ENCODE measurements at regions not wholly inside any gene's neighbourhood (a gene's known extent, or its start where the extent isn't known, plus 50 kb on each side); places are given as distances from the start of the nearest gene placed in this dataset.

DNA sequence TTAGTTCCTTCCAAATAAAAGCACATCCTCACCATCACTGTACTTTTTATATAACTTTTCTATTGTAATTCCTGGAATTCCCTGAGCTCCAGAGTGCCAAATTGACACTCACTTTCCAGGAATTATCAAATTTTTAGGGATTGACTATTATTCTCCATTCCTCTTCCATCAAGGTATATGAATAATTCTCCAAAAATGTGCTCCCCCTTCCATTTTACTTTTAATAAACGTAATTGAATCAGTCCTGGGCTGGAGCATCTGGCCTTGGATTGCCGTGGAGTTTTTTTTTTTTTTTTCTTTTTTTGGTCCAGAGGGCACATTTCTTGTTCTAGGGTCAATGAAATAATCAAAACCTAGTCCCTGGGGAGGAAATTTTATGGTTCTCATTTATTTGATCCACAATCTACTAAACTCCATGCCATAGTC, 304.3 kb downstream of the CDCA7 start:
- TF ChIP-seq, protein P1, sequence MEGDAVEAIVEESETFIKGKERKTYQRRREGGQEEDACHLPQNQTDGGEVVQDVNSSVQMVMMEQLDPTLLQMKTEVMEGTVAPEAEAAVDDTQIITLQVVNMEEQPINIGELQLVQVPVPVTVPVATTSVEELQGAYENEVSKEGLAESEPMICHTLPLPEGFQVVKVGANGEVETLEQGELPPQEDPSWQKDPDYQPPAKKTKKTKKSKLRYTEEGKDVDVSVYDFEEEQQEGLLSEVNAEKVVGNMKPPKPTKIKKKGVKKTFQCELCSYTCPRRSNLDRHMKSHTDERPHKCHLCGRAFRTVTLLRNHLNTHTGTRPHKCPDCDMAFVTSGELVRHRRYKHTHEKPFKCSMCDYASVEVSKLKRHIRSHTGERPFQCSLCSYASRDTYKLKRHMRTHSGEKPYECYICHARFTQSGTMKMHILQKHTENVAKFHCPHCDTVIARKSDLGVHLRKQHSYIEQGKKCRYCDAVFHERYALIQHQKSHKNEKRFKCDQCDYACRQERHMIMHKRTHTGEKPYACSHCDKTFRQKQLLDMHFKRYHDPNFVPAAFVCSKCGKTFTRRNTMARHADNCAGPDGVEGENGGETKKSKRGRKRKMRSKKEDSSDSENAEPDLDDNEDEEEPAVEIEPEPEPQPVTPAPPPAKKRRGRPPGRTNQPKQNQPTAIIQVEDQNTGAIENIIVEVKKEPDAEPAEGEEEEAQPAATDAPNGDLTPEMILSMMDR (IDR thresholded peaks at IDR 0.05): no peak
- TF ChIP-seq POLR2A (IDR thresholded peaks at IDR 0.05): no peak
